Breast epithelium (tissue), 3 donors: ENCODE measurements at regions not wholly inside any gene's neighbourhood (a gene's known extent, or its start where the extent isn't known, plus 50 kb on each side); places are given as distances from the start of the nearest gene placed in this dataset.

ENCODE experiments used
- POLR2A ChIP-seq: fragments of 450-650 bp; IDR thresholded peaks from one replicate; pipeline ENCODE4 v1.6.1; 2016; ENCODE audit warnings: antibody characterized with exemption, mild to moderate bottlenecking, moderate library complexity
- TF ChIP-seq, protein P1 (sequence below), 3 donors: fragments of 450-650 bp; IDR thresholded peaks; one replicate each; pipeline ENCODE4 v1.5.1; 2016 to 2017; ENCODE audit warnings: antibody characterized with exemption in 3 of 3, mild to moderate bottlenecking in 3 of 3, moderate library complexity in 3 of 3

DNA sequence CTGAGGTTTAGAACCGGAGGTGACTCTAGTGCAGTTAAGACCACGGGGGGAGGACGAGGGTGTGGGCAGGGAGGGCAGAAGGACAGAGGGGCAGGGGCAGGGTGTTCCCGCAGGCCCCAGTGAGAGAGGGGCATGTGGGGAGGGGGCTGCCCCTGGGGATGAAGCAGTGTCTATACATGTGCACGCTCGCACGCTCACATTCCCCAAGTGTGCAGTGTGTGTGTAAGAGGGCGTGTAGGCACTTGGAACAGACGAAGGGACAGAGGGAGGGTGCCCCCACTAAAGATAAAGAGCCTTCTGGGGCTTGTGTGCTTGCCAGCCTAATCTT is 69.5 kb upstream of the MEF2A start:
- TF ChIP-seq, protein P1, sequence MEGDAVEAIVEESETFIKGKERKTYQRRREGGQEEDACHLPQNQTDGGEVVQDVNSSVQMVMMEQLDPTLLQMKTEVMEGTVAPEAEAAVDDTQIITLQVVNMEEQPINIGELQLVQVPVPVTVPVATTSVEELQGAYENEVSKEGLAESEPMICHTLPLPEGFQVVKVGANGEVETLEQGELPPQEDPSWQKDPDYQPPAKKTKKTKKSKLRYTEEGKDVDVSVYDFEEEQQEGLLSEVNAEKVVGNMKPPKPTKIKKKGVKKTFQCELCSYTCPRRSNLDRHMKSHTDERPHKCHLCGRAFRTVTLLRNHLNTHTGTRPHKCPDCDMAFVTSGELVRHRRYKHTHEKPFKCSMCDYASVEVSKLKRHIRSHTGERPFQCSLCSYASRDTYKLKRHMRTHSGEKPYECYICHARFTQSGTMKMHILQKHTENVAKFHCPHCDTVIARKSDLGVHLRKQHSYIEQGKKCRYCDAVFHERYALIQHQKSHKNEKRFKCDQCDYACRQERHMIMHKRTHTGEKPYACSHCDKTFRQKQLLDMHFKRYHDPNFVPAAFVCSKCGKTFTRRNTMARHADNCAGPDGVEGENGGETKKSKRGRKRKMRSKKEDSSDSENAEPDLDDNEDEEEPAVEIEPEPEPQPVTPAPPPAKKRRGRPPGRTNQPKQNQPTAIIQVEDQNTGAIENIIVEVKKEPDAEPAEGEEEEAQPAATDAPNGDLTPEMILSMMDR (IDR thresholded peaks at IDR 0.05), result no peak
- TF ChIP-seq POLR2A, result no peak
